Fibroblast of skin of back (primary cell): ENCODE measurements at regions not wholly inside any gene's neighbourhood (a gene's known extent, or its start where the extent isn't known, plus 50 kb on each side); places are given as distances from the start of the nearest gene placed in this dataset.

Experiments
- DNase-seq: peaks from one replicate; pipeline ENCODE4 v3.0.0-alpha.2; 2013

GRCh38 chr2:76314271-76315020, 603.7 kb upstream of the GCFC2 start:
- DNase-seq: no peak

- no peak for DNase-seq
Measured at GRCh38 chr2:76312236-76312635, 601.5 kb upstream of the GCFC2 start.

- no peak for DNase-seq
Measured at GRCh38 chr2:76311728-76312127, 601.0 kb upstream of the GCFC2 start.

GRCh38 chr2:76310894-76311633, 600.3 kb upstream of the GCFC2 start:
- DNase-seq: no peak

- no peak for DNase-seq
Measured at GRCh38 chr2:76307495-76307894, 596.8 kb upstream of the GCFC2 start.

GRCh38 chr2:76298041-76298440, 587.3 kb upstream of the GCFC2 start:
- DNase-seq: no peak

GRCh38 chr2:76296438-76296837, 585.7 kb upstream of the GCFC2 start:
- no peak for DNase-seq

GRCh38 chr2:76295762-76296161, 585.0 kb upstream of the GCFC2 start:
- DNase-seq: no peak

GRCh38 chr2:76288598-76288997, 577.9 kb upstream of the GCFC2 start:
- DNase-seq: no peak

GRCh38 chr2:76288146-76288545, 577.4 kb upstream of the GCFC2 start:
- no peak for DNase-seq

- no peak for DNase-seq
Measured at GRCh38 chr2:76283350-76283749, 572.6 kb upstream of the GCFC2 start.

GRCh38 chr2:76281156-76281841, 570.6 kb upstream of the GCFC2 start:
- no peak for DNase-seq

- DNase-seq: no peak
Measured at GRCh38 chr2:76280686-76281085, 570.0 kb upstream of the GCFC2 start.

- no peak for DNase-seq
Measured at GRCh38 chr2:76279142-76279541, 568.4 kb upstream of the GCFC2 start.

- no peak for DNase-seq
Measured at GRCh38 chr2:76275788-76276187, 565.1 kb upstream of the GCFC2 start.

- no peak for DNase-seq
Measured at GRCh38 chr2:76274676-76275075, 564.0 kb upstream of the GCFC2 start.

GRCh38 chr2:76274160-76274559, 563.4 kb upstream of the GCFC2 start:
- DNase-seq: no peak

- DNase-seq: no peak
Measured at GRCh38 chr2:76270096-76270710, 559.5 kb upstream of the GCFC2 start.

- DNase-seq: peak; percentile 15
Measured at GRCh38 chr2:76268902-76269620, 558.3 kb upstream of the GCFC2 start.

- DNase-seq: no peak
Measured at GRCh38 chr2:76268484-76268883, 557.8 kb upstream of the GCFC2 start.

GRCh38 chr2:76257802-76258201, 547.1 kb upstream of the GCFC2 start:
- no peak for DNase-seq

- no peak for DNase-seq
Measured at GRCh38 chr2:76256458-76257088, 545.9 kb upstream of the GCFC2 start.
